Transverse colon (tissue), 4 donors: ENCODE measurements at regions not wholly inside any gene's neighbourhood (a gene's known extent, or its start where the extent isn't known, plus 50 kb on each side); places are given as distances from the start of the nearest gene placed in this dataset.

Source experiments
- DNase-seq: peaks from one replicate; pipeline ENCODE4 v3.0.0-alpha.2; 2019
- H3K27ac ChIP-seq, 4 donors: fragments of 200-600 bp; sonication (generic); 2 replicates each; pipeline ENCODE4 v1.5.1; 2016 to 2018; ENCODE audit warnings: inconsistent platforms in 4 of 4
- H3K27me3 ChIP-seq: fragments of 200-600 bp; sonication (generic); 2 replicates; pipeline ENCODE4 v1.5.1; 2017; ENCODE audit warnings: inconsistent platforms
- H3K36me3 ChIP-seq, 4 donors: fragments of 200-600 bp; sonication (generic); 2 replicates each; pipeline ENCODE4 v1.5.1; 2017 to 2019; ENCODE audit warnings: inconsistent platforms in 4 of 4
- H3K4me1 ChIP-seq, 4 donors: fragments of 200-600 bp; sonication (generic); 2 replicates each; pipeline ENCODE4 v1.5.1; 2017 to 2020; ENCODE audit warnings: inconsistent platforms in 4 of 4
- H3K4me3 ChIP-seq, 4 donors: fragments of 200-600 bp; sonication (generic); 1 replicate in 1 of 4; 2 replicates in 3 of 4; pipeline versions ENCODE4 v1.5.1 to v1.6.1; 2017 to 2019; ENCODE audit warnings: inconsistent platforms in 4 of 4
- H3K9me3 ChIP-seq, 2 donors: fragments of 200-600 bp; sonication (generic); 2 replicates each; pipeline ENCODE4 v1.5.1; 2017 to 2019; ENCODE audit warnings: inconsistent platforms in 2 of 2
- CTCF ChIP-seq, 5 experiments: fragments of 200-600 bp in 3 of 5; fragments of 450-650 bp in 2 of 5; sonication (generic) in 3 of 5; IDR thresholded peaks; 1 replicate in 2 of 5; 2 replicates in 3 of 5; pipeline ENCODE4 v1.5.1; 2016 to 2017; ENCODE audit warnings: antibody characterized with exemption in 5 of 5, inconsistent platforms in 3 of 5, mild to moderate bottlenecking in 2 of 5, moderate library complexity in 1 of 5
- EP300 ChIP-seq: sonication (generic); formaldehyde crosslinking; IDR thresholded peaks from one replicate; pipeline ENCODE4 v1.6.1; 2017; ENCODE audit warnings: antibody characterized with exemption, low read depth
- POLR2A ChIP-seq: fragments of 450-650 bp; IDR thresholded peaks from one replicate; pipeline ENCODE4 v1.6.1; 2016; ENCODE audit warnings: antibody characterized with exemption, mild to moderate bottlenecking, moderate library complexity
- POLR2AphosphoS5 ChIP-seq, 3 donors: sonication (generic); formaldehyde crosslinking; IDR thresholded peaks; one replicate each; pipeline ENCODE4 v1.6.1; 2016; ENCODE audit warnings: antibody characterized with exemption in 3 of 3
- WGBS, 2 donors: methylation state at CpG; one replicate each; pipeline ENCODE4 v1.1.5; 2018; ENCODE audit warnings: low coverage in 1 of 2; 5-methylcytosine and 5-hydroxymethylcytosine counted together
- in situ Hi-C, 4 donors: fragments of 200-750 bp; cut with MboI; loops; one replicate each; pipeline versions ENCODE4 v1.15.0 to v1.15.1; 2017; ENCODE audit warnings: low sequenced_read_pairs in 3 of 4, low pct_ligation_motif_present in 1 of 4, low pct_unique_long_range_greater_than_20kb in 1 of 4
- intact Hi-C: fragments of 100-400 bp; cut with DNase I; formaldehyde crosslinking; loops from one replicate; pipeline ENCODE4 v1.15.1; 2023; ENCODE audit warnings: low total_unique reads

- no peak overlapping the region for H3K4me3 ChIP-seq
- intact Hi-C loops (no loop called here), in situ Hi-C loops (no loop called here)
- H3K27ac ChIP-seq: no peak overlapping the region
- WGBS, 2 donors: 81% methylated on average over 10 of the region's 10 CpGs; no CpG with 5 or more reads in 1 of the 2 donors
- H3K36me3 ChIP-seq: no peaks in the 10 kb centered on the region
- H3K9me3 ChIP-seq: no peaks in the 10 kb centered on the region
- TF ChIP-seq EP300 (no peak), POLR2A (no peak), CTCF (IDR thresholded peaks at IDR 0.05) (no peak), POLR2AphosphoS5 (IDR thresholded peaks at IDR 0.05) (no peak)
- no peaks in the 10 kb centered on the region for H3K4me1 ChIP-seq
- no peak for DNase-seq
- H3K27me3 ChIP-seq: no peaks in the 10 kb centered on the region
These were observed 64.5 kb upstream of the NECTIN1 start for GRCh38 chr11:119793335-119793984.

GRCh38 chr11:119791701-119792151 lies 62.7 kb upstream of the NECTIN1 start:
- H3K36me3 ChIP-seq: no peaks in the 10 kb centered on the region
- 54 to 80% methylated on average over 2 to 6 of the region's 6 CpGs for WGBS, 2 donors
- no peaks in the 10 kb centered on the region for H3K27me3 ChIP-seq
- intact Hi-C loops: no loop called here
- no peaks in the 10 kb centered on the region for H3K9me3 ChIP-seq
- in situ Hi-C loops: no loop called here
- no peak overlapping the region for H3K27ac ChIP-seq
- H3K4me3 ChIP-seq: no peak overlapping the region
- no peak for DNase-seq
- H3K4me1 ChIP-seq: no peaks in the 10 kb centered on the region
- no peak for TF ChIP-seq EP300
- no peak for TF ChIP-seq CTCF (IDR thresholded peaks at IDR 0.05)

GRCh38 chr11:119791047-119791446 lies 62.0 kb upstream of the NECTIN1 start:
- no peaks in the 10 kb centered on the region for H3K9me3 ChIP-seq
- no peaks in the 10 kb centered on the region for H3K36me3 ChIP-seq
- H3K4me3 ChIP-seq: no peak overlapping the region
- TF ChIP-seq POLR2AphosphoS5 (IDR thresholded peaks at IDR 0.05): no peak
- TF ChIP-seq EP300: no peak
- TF ChIP-seq POLR2A: no peak
- no peak for TF ChIP-seq CTCF (IDR thresholded peaks at IDR 0.05)
- intact Hi-C loops (no loop called here), in situ Hi-C loops (no loop called here)
- H3K4me1 ChIP-seq: no peaks in the 10 kb centered on the region
- no peaks in the 10 kb centered on the region for H3K27me3 ChIP-seq
- WGBS, 2 donors: 79% methylated on average over 6 of the region's 6 CpGs; no CpG with 5 or more reads in 1 of the 2 donors
- no peak overlapping the region for H3K27ac ChIP-seq
- DNase-seq: no peak

- no peaks in the 10 kb centered on the region for H3K27me3 ChIP-seq
- no peaks in the 10 kb centered on the region for H3K9me3 ChIP-seq
- H3K4me3 ChIP-seq: no peak overlapping the region
- TF ChIP-seq EP300 (no peak), POLR2A (no peak), POLR2AphosphoS5 (IDR thresholded peaks at IDR 0.05) (no peak), CTCF (IDR thresholded peaks at IDR 0.05) (no peak)
- intact Hi-C loops (no loop called here), in situ Hi-C loops (no loop called here)
- no peak for DNase-seq
- H3K36me3 ChIP-seq: no peaks in the 10 kb centered on the region
- H3K27ac ChIP-seq: no peak overlapping the region
- WGBS, 2 donors: 74 to 100% methylated on average over 2 to 9 of the region's 9 CpGs
- H3K4me1 ChIP-seq: no peaks in the 10 kb centered on the region
These were observed 61.5 kb upstream of the NECTIN1 start for GRCh38 chr11:119790476-119790875.
